Choroid plexus epithelial cell (primary cell): ENCODE measurements at regions not wholly inside any gene's neighbourhood (a gene's known extent, or its start where the extent isn't known, plus 50 kb on each side); places are given as distances from the start of the nearest gene placed in this dataset.

Source experiments
- DNase-seq: peaks from one replicate; pipeline ENCODE4 v3.0.0-alpha.2; 2010; ENCODE audit warnings: low read depth
- H3K4me3 ChIP-seq: 2 replicates; pipeline ENCODE4 v1.5.1; 2011; ENCODE audit warnings: low read depth, mild to moderate bottlenecking, control low read depth, low read length, moderate library complexity
- CTCF ChIP-seq: conservative IDR thresholded peaks from 2 replicates; pipeline ENCODE4 v1.5.1; 2011; ENCODE audit warnings: low read depth, mild to moderate bottlenecking, control low read depth, inconsistent platforms, low read length, moderate library complexity

GRCh38 chr13:74046431-74046830, 87.8 kb downstream of the KLF12 start:
- DNase-seq: no peak
- no peak for TF ChIP-seq CTCF
- H3K4me3 ChIP-seq: no peak overlapping the region

- no peak for DNase-seq
- no peak overlapping the region for H3K4me3 ChIP-seq
- TF ChIP-seq CTCF: no peak
These were observed 88.6 kb downstream of the KLF12 start for GRCh38 chr13:74045583-74045982.

- no peak overlapping the region for H3K4me3 ChIP-seq
- no peak for TF ChIP-seq CTCF
- DNase-seq: no peak
These were observed 91.0 kb downstream of the KLF12 start for GRCh38 chr13:74043237-74043636.

GRCh38 chr13:74040200-74040599, 94.0 kb downstream of the KLF12 start:
- peak; percentile 70 for TF ChIP-seq CTCF
- DNase-seq: peak; percentile 55
- H3K4me3 ChIP-seq: no peak overlapping the region

GRCh38 chr13:74039667-74040066, 94.5 kb downstream of the KLF12 start:
- TF ChIP-seq CTCF: no peak
- H3K4me3 ChIP-seq: no peak overlapping the region
- no peak for DNase-seq

- no peak overlapping the region for H3K4me3 ChIP-seq
- no peak for TF ChIP-seq CTCF
- no peak for DNase-seq
These were observed 95.0 kb downstream of the KLF12 start for GRCh38 chr13:74039154-74039553.

GRCh38 chr13:74037762-74038161, 96.4 kb downstream of the KLF12 start:
- TF ChIP-seq CTCF: no peak
- DNase-seq: no peak
- no peak overlapping the region for H3K4me3 ChIP-seq
